H1 (cell line): ENCODE measurements at regions not wholly inside any gene's neighbourhood (a gene's known extent, or its start where the extent isn't known, plus 50 kb on each side); places are given as distances from the start of the nearest gene placed in this dataset.

ENCODE experiments used
- CHD1 ChIP-seq: IDR thresholded peaks from 2 replicates; pipeline ENCODE4 v1.6.1; 2012; ENCODE audit warnings: low read depth, low read length, improper control_type of control experiment
- KDM1A ChIP-seq: fragments of 200-600, 300-600 bp; sonication (generic); IDR thresholded peaks from 2 replicates; pipeline ENCODE4 v1.7.1; 2016; ENCODE audit warnings: mild to moderate bottlenecking, low read length, borderline replicate concordance
- MAFK ChIP-seq: IDR thresholded peaks from 2 replicates; pipeline ENCODE4 v1.6.1; 2012; ENCODE audit warnings: low read depth, mild to moderate bottlenecking, improper control_type of control experiment, low read length
- RNF2 ChIP-seq: fragments of 200-900, 300-1000 bp; sonication (generic); IDR thresholded peaks from 2 replicates; pipeline ENCODE4 v1.7.1; 2016; ENCODE audit warnings: borderline replicate concordance, low read depth, mild to moderate bottlenecking, antibody characterized with exemption, low read length; ENCODE audit not compliant: poor library complexity, severe bottlenecking; ENCODE audit errors: missing control alignments
- RXRA ChIP-seq: IDR thresholded peaks from 2 replicates; pipeline ENCODE4 v1.6.1; 2011; ENCODE audit warnings: low read depth, mild to moderate bottlenecking, low read length, moderate library complexity; ENCODE audit not compliant: insufficient read depth
- SIRT6 ChIP-seq: IDR thresholded peaks from one replicate; pipeline ENCODE4 v1.7.1; 2012; ENCODE audit warnings: low read length, inconsistent platforms
- TF ChIP-seq, protein P1 (sequence below): fragments of 300-600 bp; sonication (generic); IDR thresholded peaks from 2 replicates; pipeline ENCODE4 v1.7.1; 2012; ENCODE audit warnings: low read length, moderate library complexity, mild to moderate bottlenecking, inconsistent platforms; ENCODE audit not compliant: insufficient replicate concordance

DNA sequence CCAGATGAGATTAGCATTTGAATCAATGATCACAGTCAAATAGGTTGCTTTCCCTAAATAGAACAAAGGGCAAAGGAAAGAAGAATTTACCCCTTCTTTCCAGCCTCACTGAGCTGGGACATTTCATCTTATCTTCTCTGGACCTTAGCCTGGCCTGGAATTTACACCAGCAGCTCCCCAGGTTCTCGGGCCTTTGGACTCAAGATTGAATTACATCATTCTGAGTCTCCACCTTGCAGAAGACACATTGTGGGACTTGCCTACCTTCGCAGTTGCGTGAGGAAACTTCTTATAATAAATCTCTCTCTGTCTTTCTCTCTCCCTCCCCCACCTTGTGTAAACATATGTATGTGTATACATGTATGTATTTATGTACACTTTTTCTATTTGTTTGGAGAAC is 732.4 kb downstream of the IPMK start (continued):
- TF ChIP-seq, protein P1, sequence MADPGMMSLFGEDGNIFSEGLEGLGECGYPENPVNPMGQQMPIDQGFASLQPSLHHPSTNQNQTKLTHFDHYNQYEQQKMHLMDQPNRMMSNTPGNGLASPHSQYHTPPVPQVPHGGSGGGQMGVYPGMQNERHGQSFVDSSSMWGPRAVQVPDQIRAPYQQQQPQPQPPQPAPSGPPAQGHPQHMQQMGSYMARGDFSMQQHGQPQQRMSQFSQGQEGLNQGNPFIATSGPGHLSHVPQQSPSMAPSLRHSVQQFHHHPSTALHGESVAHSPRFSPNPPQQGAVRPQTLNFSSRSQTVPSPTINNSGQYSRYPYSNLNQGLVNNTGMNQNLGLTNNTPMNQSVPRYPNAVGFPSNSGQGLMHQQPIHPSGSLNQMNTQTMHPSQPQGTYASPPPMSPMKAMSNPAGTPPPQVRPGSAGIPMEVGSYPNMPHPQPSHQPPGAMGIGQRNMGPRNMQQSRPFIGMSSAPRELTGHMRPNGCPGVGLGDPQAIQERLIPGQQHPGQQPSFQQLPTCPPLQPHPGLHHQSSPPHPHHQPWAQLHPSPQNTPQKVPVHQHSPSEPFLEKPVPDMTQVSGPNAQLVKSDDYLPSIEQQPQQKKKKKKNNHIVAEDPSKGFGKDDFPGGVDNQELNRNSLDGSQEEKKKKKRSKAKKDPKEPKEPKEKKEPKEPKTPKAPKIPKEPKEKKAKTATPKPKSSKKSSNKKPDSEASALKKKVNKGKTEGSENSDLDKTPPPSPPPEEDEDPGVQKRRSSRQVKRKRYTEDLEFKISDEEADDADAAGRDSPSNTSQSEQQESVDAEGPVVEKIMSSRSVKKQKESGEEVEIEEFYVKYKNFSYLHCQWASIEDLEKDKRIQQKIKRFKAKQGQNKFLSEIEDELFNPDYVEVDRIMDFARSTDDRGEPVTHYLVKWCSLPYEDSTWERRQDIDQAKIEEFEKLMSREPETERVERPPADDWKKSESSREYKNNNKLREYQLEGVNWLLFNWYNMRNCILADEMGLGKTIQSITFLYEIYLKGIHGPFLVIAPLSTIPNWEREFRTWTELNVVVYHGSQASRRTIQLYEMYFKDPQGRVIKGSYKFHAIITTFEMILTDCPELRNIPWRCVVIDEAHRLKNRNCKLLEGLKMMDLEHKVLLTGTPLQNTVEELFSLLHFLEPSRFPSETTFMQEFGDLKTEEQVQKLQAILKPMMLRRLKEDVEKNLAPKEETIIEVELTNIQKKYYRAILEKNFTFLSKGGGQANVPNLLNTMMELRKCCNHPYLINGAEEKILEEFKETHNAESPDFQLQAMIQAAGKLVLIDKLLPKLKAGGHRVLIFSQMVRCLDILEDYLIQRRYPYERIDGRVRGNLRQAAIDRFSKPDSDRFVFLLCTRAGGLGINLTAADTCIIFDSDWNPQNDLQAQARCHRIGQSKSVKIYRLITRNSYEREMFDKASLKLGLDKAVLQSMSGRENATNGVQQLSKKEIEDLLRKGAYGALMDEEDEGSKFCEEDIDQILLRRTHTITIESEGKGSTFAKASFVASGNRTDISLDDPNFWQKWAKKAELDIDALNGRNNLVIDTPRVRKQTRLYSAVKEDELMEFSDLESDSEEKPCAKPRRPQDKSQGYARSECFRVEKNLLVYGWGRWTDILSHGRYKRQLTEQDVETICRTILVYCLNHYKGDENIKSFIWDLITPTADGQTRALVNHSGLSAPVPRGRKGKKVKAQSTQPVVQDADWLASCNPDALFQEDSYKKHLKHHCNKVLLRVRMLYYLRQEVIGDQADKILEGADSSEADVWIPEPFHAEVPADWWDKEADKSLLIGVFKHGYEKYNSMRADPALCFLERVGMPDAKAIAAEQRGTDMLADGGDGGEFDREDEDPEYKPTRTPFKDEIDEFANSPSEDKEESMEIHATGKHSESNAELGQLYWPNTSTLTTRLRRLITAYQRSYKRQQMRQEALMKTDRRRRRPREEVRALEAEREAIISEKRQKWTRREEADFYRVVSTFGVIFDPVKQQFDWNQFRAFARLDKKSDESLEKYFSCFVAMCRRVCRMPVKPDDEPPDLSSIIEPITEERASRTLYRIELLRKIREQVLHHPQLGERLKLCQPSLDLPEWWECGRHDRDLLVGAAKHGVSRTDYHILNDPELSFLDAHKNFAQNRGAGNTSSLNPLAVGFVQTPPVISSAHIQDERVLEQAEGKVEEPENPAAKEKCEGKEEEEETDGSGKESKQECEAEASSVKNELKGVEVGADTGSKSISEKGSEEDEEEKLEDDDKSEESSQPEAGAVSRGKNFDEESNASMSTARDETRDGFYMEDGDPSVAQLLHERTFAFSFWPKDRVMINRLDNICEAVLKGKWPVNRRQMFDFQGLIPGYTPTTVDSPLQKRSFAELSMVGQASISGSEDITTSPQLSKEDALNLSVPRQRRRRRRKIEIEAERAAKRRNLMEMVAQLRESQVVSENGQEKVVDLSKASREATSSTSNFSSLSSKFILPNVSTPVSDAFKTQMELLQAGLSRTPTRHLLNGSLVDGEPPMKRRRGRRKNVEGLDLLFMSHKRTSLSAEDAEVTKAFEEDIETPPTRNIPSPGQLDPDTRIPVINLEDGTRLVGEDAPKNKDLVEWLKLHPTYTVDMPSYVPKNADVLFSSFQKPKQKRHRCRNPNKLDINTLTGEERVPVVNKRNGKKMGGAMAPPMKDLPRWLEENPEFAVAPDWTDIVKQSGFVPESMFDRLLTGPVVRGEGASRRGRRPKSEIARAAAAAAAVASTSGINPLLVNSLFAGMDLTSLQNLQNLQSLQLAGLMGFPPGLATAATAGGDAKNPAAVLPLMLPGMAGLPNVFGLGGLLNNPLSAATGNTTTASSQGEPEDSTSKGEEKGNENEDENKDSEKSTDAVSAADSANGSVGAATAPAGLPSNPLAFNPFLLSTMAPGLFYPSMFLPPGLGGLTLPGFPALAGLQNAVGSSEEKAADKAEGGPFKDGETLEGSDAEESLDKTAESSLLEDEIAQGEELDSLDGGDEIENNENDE, result no peak
- TF ChIP-seq RNF2, result no peak
- TF ChIP-seq RXRA, result no peak
- no peak for TF ChIP-seq SIRT6
- no peak for TF ChIP-seq MAFK
- TF ChIP-seq KDM1A, result no peak
- TF ChIP-seq CHD1, result no peak
- TF ChIP-seq, all 59 proteins: peak for 0
